ENCODE measurements at regions not wholly inside any gene's neighbourhood (a gene's known extent, or its start where the extent isn't known, plus 50 kb on each side); places are given as distances from the start of the nearest gene placed in this dataset.

- TF ChIP-seq CTCF (IDR thresholded peaks at IDR 0.05): no peak
- no peak for TF ChIP-seq POLR2A (IDR thresholded peaks at IDR 0.05)
These were observed 196.2 kb upstream of the HMGA2 start for GRCh38 chr12:65628061-65628460.
